ENCODE measurements at regions not wholly inside any gene's neighbourhood (a gene's known extent, or its start where the extent isn't known, plus 50 kb on each side); places are given as distances from the start of the nearest gene placed in this dataset.
A peak's percentile ranks its signal among the peaks of the same experiment; 100 is the strongest.

DNA sequence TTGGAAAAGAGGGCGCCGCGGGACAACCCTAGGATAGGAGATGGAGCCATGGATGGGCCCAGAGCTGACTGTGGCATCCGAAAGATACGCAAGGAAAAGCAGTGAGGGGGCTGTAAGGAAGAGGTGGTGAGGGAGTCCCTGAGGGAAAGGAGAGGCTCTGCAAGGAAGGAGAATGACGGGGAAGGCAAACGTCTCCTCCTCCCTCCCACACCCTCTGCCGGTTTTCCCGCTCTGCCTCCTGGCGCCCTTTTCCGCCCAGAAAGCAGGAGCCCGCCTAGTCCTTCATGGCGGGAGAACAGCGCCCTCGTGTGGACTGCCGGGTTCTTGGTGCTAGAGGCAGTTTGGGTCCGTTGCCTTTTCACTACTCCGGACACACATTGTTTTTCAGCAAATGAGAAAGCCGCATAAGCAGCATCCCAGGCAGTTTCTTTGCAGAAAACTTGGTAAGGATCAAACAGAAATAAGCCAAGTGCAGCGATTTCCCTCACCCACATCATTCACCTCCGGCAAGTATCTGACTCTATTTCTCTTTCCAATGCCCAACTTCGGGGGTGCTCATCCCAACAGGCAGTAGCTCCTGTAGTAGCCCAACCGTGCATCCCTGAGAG lies 200.4 kb downstream of the INO80D start (continued):
- TF ChIP-seq GABPB1 (CRISPR knock-in tag; IDR thresholded peaks at IDR 0.05) (0 out of 2 replicates have a peak, but pooled peaks have one; percentile 36), MXD4 (CRISPR knock-in tag; IDR thresholded peaks at IDR 0.05; ENCODE audit: borderline replicate concordance) (no peak), AR (CRISPR knock-in tag; IDR thresholded peaks at IDR 0.05) (no peak), ERG (CRISPR knock-in tag; IDR thresholded peaks at IDR 0.05) (peak; percentile 74; the same call in 1 of the 2 replicates), NR2C2 (CRISPR knock-in tag; IDR thresholded peaks at IDR 0.05) (no peak), TEAD1 (CRISPR knock-in tag; IDR thresholded peaks at IDR 0.05) (no peak; the same call in 1 of the 2 replicates), GTF2I (CRISPR knock-in tag; conservative IDR thresholded peaks at IDR 0.05) (no peak), NR3C1 (CRISPR knock-in tag; conservative IDR thresholded peaks at IDR 0.05; ENCODE audit: low read depth) (no peak), CBFB (CRISPR knock-in tag; IDR thresholded peaks at IDR 0.05; ENCODE audit: low read depth) (no peak; the same call in 1 of the 2 replicates), ZNF396 (CRISPR knock-in tag; IDR thresholded peaks at IDR 0.05; ENCODE audit: borderline replicate concordance) (no peak), ZNF121 (CRISPR knock-in tag; IDR thresholded peaks at IDR 0.05) (no peak)
- TF ChIP-seq, protein P1, sequence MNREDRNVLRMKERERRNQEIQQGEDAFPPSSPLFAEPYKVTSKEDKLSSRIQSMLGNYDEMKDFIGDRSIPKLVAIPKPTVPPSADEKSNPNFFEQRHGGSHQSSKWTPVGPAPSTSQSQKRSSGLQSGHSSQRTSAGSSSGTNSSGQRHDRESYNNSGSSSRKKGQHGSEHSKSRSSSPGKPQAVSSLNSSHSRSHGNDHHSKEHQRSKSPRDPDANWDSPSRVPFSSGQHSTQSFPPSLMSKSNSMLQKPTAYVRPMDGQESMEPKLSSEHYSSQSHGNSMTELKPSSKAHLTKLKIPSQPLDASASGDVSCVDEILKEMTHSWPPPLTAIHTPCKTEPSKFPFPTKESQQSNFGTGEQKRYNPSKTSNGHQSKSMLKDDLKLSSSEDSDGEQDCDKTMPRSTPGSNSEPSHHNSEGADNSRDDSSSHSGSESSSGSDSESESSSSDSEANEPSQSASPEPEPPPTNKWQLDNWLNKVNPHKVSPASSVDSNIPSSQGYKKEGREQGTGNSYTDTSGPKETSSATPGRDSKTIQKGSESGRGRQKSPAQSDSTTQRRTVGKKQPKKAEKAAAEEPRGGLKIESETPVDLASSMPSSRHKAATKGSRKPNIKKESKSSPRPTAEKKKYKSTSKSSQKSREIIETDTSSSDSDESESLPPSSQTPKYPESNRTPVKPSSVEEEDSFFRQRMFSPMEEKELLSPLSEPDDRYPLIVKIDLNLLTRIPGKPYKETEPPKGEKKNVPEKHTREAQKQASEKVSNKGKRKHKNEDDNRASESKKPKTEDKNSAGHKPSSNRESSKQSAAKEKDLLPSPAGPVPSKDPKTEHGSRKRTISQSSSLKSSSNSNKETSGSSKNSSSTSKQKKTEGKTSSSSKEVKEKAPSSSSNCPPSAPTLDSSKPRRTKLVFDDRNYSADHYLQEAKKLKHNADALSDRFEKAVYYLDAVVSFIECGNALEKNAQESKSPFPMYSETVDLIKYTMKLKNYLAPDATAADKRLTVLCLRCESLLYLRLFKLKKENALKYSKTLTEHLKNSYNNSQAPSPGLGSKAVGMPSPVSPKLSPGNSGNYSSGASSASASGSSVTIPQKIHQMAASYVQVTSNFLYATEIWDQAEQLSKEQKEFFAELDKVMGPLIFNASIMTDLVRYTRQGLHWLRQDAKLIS (CRISPR knock-in tag; IDR thresholded peaks at IDR 0.05; ENCODE audit: borderline replicate concordance): no peak
- TF ChIP-seq, protein P2, sequence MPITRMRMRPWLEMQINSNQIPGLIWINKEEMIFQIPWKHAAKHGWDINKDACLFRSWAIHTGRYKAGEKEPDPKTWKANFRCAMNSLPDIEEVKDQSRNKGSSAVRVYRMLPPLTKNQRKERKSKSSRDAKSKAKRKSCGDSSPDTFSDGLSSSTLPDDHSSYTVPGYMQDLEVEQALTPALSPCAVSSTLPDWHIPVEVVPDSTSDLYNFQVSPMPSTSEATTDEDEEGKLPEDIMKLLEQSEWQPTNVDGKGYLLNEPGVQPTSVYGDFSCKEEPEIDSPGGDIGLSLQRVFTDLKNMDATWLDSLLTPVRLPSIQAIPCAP (CRISPR knock-in tag; IDR thresholded peaks at IDR 0.05): no peak

- TF ChIP-seq, protein P3, sequence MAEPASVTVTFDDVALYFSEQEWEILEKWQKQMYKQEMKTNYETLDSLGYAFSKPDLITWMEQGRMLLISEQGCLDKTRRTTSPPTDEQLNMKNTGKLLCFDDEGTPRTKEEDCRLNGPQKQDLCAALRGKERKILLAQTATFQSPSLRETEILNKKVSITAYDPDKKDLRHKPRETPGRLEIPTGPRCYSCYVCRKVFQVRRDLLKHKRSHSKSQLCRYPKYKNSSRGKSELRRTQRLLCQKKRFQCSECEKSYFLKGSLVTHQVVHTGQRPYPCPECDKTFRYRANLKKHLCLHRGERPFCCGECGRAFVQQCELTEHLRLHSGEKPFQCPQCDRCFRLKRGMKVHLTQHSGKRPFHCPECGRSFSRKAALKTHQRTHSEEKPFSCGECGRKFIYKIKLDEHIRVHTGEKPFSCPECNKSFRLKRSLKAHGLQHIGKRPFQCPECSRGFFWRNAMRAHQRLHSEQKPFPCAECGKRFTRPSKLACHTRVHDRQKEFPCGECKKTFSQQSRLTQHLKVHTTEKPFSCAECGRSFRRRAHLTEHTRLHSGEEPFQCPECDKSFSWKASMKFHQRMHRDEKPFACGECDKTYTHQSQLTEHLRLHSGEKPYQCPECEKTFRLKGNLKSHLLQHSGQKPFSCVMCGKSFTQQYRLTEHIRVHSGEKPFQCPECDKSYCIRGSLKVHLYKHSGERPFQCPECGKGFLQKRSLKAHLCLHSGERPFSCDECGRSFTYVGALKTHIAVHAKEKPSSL (CRISPR knock-in tag; conservative IDR thresholded peaks at IDR 0.05): no peak
- TF ChIP-seq ZNF396 (CRISPR knock-in tag; IDR thresholded peaks at IDR 0.05; ENCODE audit: borderline replicate concordance): no peak
- Mint-ChIP-seq H3K27me3 (ENCODE audit: low read depth) (peaks cover 3% of the 10 kb centered on the region; the same call in 1 of the 2 replicates), H3K27ac (no peak overlapping the region), H3K36me3 (no peaks in the 10 kb centered on the region), H3K9me3 (peaks cover 4% of the 10 kb centered on the region; the same call in 1 of the 2 replicates), H3K4me3 (no peak overlapping the region), H3K4me1 (peaks cover 30% of the 10 kb centered on the region)
- CTCF ChIA-PET: interaction anchor here (4.1 kb wide), 2 partner anchors 42 to 109 kb away, joined by 29 to 57 read pairs; no protein-coding TSS in a partner anchor
- ATAC-seq (no peak), DNase-seq (ENCODE audit: low spot score) (no peak)
- POLR2A ChIA-PET: interaction anchor here (1.1 kb wide), 1 partner anchor 110 kb away, joined by 3 read pairs; no protein-coding TSS in a partner anchor
These were observed 201.7 kb downstream of the NRP2 start for GRCh38 chr2:205883965-205884364.

Measured in WTC11 (cell line).